HG02885 (cell line): ENCODE measurements at regions not wholly inside any gene's neighbourhood (a gene's known extent, or its start where the extent isn't known, plus 50 kb on each side); places are given as distances from the start of the nearest gene placed in this dataset.
"Not testable (repeated sequence)": the region's sequence is repeated elsewhere in the genome, so short reads cannot be mapped to it uniquely, and the experiment has no call there.

Source experiments
- ATAC-seq: cut with Tn5 transposase; IDR thresholded peaks from one replicate; pipeline ENCODE4 v1.9.1; 2021; ENCODE audit warnings: mild to moderate bottlenecking; ENCODE audit not compliant: unreplicated experiment, poor library complexity

DNA sequence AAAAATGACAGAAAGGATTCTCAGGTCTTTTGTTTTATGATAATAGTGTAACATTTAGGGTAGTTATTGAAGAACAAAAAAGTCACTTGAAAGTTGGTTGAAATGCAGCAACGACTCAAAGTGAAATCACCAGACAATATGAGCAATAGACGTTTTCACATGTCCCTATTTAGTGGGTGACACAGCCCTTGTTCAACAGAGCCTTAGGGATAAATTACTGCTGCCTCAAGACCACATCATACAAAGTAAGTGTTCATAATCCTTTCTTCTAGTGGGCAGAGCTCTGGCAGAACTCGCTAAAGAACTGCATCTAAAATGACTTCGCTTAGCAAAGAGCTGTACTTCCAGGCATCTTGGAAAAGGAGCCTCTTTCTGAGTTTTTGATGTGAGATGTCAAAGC, 128.5 kb upstream of the LMNTD1 start:
- no peak for ATAC-seq

DNA sequence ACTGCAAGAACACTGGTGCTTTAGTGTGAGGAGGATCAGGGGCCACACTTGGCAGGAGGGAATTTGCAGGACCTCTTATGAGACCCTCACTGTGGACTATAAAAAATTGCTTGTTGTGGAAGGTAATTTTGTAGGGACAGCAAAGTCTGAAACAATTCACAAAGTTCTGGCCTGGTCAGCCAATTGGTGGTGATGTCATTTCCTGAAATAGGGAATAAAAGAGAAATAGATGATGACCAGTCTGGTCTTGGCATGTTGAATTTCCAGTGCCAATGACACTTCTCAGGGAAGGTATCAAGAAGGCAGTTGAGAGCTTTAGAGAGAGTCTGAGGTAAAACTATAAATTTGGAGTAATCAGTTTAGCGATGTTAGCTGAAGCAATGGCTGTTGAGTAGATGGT, 129.3 kb upstream of the LMNTD1 start:
- no peak for ATAC-seq

- ATAC-seq, result no peak
These were observed 131.0 kb upstream of the LMNTD1 start for GRCh38 chr12:25684070-25684469.

DNA sequence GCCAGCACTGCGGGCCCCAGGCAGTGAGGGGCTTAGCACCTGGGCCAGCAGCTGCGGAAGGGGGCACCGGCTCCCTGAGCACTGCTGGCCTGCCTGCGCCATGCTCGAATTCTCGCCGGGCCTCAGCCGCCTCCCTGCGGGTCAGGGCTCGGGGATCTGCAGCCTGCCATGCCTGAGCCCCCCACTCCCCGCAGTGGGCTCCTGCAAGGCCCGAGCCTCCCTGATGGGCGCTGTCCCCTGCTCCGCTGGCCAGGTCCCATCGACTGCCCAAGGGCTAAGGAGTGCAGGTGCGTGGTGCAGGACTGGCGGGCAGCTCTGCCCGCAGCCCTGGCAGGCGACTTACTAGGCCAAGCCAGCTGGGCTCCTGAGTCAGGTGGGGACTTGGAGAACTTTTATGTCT, 133.3 kb upstream of the LMNTD1 start:
- no peak for ATAC-seq

- no peak for ATAC-seq
These were observed 134.1 kb upstream of the LMNTD1 start for GRCh38 chr12:25687226-25687625.

DNA sequence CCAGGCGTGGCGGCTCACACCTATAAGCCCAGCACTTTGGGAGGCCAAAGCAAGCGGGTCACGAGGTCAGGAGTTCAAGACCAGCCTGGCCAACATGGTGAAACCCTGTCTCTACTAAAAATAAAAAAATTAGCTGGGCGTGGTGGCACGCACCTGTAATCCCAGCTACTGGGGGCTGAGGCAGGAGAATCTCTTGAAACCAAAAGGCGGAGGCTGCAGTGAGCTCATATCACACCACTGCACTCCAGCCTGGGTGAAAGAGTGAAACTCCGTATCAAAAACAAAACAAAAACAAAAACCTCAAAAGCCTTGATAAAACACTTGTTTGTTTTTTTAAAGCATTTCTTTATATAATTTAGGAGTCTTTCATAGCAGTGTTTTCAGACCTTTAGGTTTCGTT, 135.8 kb upstream of the LMNTD1 start:
- ATAC-seq, result peak; percentile 82

DNA sequence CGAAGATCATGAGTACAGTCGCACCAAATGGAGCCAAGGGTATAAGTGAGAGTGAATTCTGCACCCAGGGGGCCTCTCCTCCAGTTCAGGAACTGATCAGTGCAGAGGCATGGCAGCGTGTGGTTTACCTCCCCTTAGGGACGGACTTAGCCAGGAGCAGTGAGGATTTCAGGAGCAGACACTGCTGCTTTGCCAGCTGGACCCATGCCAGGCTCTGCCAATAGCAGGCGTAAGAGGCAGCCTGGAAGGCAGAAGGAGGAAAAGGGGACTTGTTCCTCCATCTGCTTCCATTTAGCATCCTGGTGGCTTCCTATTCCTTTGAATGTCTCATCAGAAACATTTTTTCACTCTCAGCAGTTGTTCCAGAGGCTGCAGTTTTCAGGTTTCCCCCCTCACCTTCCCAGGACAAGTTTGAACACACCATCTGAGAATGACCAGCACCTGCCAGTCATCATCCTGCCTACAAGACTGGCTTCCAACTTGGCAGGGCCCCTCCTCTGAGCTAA, 137.0 kb upstream of the LMNTD1 start:
- ATAC-seq, result no peak

DNA sequence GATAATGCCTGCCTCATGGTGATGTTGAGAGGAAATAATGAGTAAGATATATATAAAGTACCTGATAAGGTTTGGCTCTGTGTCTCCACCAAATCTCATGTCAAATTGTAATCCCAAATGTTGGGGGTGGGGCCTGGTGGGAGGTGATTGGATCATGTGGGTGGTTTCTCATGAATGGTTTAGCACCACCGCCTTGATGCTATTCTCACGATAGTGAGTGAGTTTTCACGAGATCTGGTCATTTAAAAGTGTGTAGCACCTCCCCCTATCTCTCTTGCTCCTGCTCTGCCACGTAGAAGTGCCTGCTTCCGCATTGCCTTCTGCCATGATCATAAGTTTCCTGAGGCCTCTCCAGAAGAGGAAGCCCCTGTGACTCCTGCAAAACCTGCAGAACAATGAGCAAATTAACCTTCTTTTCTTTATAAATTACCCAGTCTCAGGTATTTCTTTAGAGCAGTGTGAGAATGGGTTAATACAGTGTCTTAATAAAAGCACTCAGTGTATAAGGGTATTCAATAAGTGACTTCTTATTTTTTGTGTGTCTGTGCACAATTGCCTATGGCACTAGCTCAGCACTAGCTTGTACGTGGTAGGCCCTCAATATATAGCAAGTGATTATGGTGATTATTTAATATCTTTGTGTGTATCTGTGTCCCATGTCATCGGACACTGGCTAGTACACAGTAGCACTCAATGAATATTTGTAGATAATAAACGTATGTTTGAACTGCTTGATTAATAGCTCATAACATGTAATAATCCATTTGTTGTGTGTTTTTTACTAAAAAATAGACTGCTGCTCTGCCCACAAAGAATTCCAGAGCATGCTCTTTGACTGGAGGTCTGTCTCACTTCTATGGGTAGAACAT, 138.1 kb upstream of the LMNTD1 start:
- ATAC-seq, result no peak

DNA sequence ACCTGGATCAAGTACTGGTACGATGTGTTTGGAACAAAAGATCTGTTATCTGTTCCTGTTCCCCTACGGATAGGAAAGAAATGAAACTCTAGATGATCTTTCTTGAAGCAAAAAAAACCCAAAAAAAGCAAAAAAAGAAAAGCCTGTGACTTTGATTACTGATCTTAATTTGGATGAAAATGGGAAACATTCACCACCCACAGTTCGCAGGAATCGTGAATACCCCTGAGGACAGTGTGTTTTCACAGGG, 138.7 kb upstream of the LMNTD1 start:
- ATAC-seq, result no peak

- no peak for ATAC-seq
These were observed 139.3 kb upstream of the LMNTD1 start for GRCh38 chr12:25692115-25693035.

GRCh38 chr12:25694072-25694471, 141.0 kb upstream of the LMNTD1 start:
- no peak for ATAC-seq

GRCh38 chr12:25695574-25695973, 142.5 kb upstream of the LMNTD1 start:
- ATAC-seq, result no peak

- no peak for ATAC-seq
These were observed 145.7 kb upstream of the LMNTD1 start for GRCh38 chr12:25698772-25699171.

DNA sequence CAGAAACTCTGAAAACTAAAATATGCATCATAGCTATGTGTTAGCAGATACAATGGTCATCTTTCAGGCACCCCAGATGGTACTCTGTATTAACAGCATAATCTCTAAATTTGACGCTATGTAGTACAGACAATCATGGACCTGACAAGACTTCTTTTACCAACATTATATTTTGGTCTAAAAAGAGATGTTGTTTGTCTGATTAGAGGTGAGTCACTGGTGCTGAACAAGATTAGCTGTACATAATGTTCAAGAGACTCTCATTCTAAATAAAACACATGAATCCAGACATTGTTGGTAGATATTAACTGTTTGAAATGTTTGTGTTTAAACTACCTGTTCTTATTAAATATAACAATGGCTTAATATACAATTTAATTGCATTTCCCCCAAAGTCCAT, 146.4 kb upstream of the LMNTD1 start:
- ATAC-seq, result no peak

GRCh38 chr12:25701290-25701689, 148.2 kb upstream of the LMNTD1 start:
- no peak for ATAC-seq

- no peak for ATAC-seq
These were observed 149.5 kb upstream of the LMNTD1 start for GRCh38 chr12:25702553-25702952.

- ATAC-seq, result no peak
These were observed 152.2 kb upstream of the LMNTD1 start for GRCh38 chr12:25705261-25705660.

DNA sequence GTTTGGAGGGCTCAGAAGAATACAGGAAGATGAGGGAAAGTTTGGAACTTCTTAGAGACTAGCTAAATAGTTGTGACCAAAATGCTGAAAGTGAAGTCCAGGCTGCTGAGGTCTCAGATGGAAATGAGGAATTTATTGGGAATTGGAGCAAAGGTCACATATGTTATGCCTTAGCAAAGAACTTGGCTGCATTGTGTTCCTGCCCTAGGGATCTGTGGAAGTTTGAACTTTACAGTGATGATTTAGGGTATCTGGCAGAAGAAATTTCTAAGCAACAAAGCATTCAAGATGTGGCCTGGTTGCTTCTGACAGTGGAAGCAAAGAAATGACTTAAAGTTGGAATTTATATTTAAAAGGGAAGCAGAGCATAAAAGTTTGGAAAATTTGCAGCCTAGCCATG, 153.6 kb upstream of the LMNTD1 start:
- ATAC-seq, result not testable (repeated sequence)

- no peak for ATAC-seq
These were observed 154.0 kb upstream of the LMNTD1 start for GRCh38 chr12:25707056-25707455.

DNA sequence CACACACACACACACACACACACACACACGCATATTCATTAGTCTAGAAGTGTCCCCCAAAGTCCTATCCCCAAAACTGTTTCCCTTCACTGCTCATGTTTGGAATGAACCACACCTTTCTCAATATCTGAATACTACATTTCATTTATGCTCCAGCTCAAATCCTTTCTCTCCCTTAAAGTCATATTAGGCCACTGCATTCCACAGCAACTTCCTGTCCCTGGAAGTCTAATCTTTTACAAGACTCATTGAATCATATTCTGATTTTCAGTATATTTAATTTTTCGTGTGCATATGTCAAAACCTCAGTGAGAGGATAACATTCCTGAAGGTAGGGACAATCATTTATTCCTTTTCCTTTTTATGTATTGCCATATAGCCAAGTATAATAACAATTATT, 155.6 kb upstream of the LMNTD1 start:
- no peak for ATAC-seq

DNA sequence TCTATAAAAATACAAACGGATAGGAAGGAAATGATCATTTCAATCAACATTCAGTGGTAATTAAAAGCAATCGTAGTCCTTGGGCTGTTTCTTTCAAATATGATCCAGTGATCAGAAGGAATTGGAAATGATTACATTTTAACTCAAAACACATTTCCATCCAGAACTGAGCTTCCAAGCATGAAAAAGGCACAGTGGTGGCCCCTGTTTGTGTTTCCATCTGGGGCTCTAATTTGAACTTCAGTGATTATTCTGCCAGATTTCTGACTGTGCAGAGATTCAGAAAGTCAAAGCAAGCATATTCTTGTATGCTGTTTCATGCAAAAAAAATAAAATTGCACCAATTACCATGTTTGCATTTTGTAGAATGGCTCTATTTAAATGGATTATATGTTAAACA, 157.0 kb upstream of the LMNTD1 start:
- ATAC-seq, result no peak
